HTR-8/SVneo (cell line): ENCODE measurements at regions not wholly inside any gene's neighbourhood (a gene's known extent, or its start where the extent isn't known, plus 50 kb on each side); places are given as distances from the start of the nearest gene placed in this dataset.
A peak's percentile ranks its signal among the peaks of the same experiment; 100 is the strongest.

Source experiments
- DNase-seq: peaks from one replicate; pipeline ENCODE4 v3.0.0; 2011; ENCODE audit warnings: low spot score, mixed read lengths; ENCODE audit not compliant: insufficient read length
- FAIRE-seq: peaks from 2 replicates; lab custom pipeline; 2011; peaks lifted over from hg19 to GRCh38; lab: Jason Lieb, UNC

GRCh38 chr7:46581268-46581667 is 660.2 kb upstream of the IGFBP3 start:
- DNase-seq (no peak), FAIRE-seq (no peak)

- FAIRE-seq, result no peak
- no peak for DNase-seq
These were observed 659.7 kb upstream of the IGFBP3 start for GRCh38 chr7:46580766-46581165.

- FAIRE-seq (peak; percentile 44), DNase-seq (no peak)
These were observed 656.3 kb upstream of the IGFBP3 start for GRCh38 chr7:46577394-46577793.

GRCh38 chr7:46576950-46577349 is 655.9 kb upstream of the IGFBP3 start:
- FAIRE-seq (no peak), DNase-seq (no peak)

- no peak for FAIRE-seq
- DNase-seq, result no peak
These were observed 651.6 kb upstream of the IGFBP3 start for GRCh38 chr7:46572691-46573090.

GRCh38 chr7:46571996-46572395 is 650.9 kb upstream of the IGFBP3 start:
- DNase-seq, result no peak
- no peak for FAIRE-seq

- peak; percentile 86 for FAIRE-seq
- DNase-seq, result no peak
These were observed 648.0 kb upstream of the IGFBP3 start for GRCh38 chr7:46569133-46569465.

GRCh38 chr7:46568420-46569132 is 647.5 kb upstream of the IGFBP3 start:
- FAIRE-seq, result no peak
- no peak for DNase-seq

GRCh38 chr7:46567858-46568257 is 646.8 kb upstream of the IGFBP3 start:
- no peak for FAIRE-seq
- DNase-seq, result no peak

- DNase-seq (no peak), FAIRE-seq (no peak)
These were observed 645.2 kb upstream of the IGFBP3 start for GRCh38 chr7:46566097-46566774.

GRCh38 chr7:46565253-46566096 is 644.4 kb upstream of the IGFBP3 start:
- no peak for DNase-seq
- FAIRE-seq, result no peak

- DNase-seq (no peak), FAIRE-seq (no peak)
These were observed 638.2 kb upstream of the IGFBP3 start for GRCh38 chr7:46559194-46559832.

GRCh38 chr7:46558482-46559193 is 637.6 kb upstream of the IGFBP3 start:
- FAIRE-seq (no peak), DNase-seq (no peak)

- FAIRE-seq (no peak), DNase-seq (no peak)
These were observed 636.7 kb upstream of the IGFBP3 start for GRCh38 chr7:46557781-46558180.

GRCh38 chr7:46557295-46557711 is 636.2 kb upstream of the IGFBP3 start:
- DNase-seq, result no peak
- FAIRE-seq, result no peak

- no peak for DNase-seq
- FAIRE-seq, result peak; percentile 83
These were observed 633.8 kb upstream of the IGFBP3 start for GRCh38 chr7:46554688-46555422.

- DNase-seq (no peak), FAIRE-seq (no peak)
These were observed 630.5 kb upstream of the IGFBP3 start for GRCh38 chr7:46551603-46552002.

GRCh38 chr7:46550864-46551263 is 629.8 kb upstream of the IGFBP3 start:
- FAIRE-seq (no peak), DNase-seq (no peak)

- DNase-seq (no peak), FAIRE-seq (no peak)
These were observed 629.0 kb upstream of the IGFBP3 start for GRCh38 chr7:46549892-46550639.
